OCI-LY1 (cell line): ENCODE measurements at regions not wholly inside any gene's neighbourhood (a gene's known extent, or its start where the extent isn't known, plus 50 kb on each side); places are given as distances from the start of the nearest gene placed in this dataset.

ENCODE experiments used
- H2AFZ ChIP-seq: fragments of 200-600 bp; sonication (generic), shearing (Covaris generic); 2 replicates; pipeline ENCODE4 v1.6.0; 2014; ENCODE audit warnings: antibody characterized with exemption, mild to moderate bottlenecking, low read length
- H3F3A ChIP-seq: fragments of 200-600 bp; sonication (generic), shearing (Covaris generic); 2 replicates; pipeline ENCODE4 v1.6.0; 2014; ENCODE audit warnings: mild to moderate bottlenecking, antibody characterized with exemption, low read length, moderate library complexity; ENCODE audit not compliant: insufficient read depth
- H3K27ac ChIP-seq: fragments of 200-600 bp; sonication (generic); 2 replicates; pipeline ENCODE4 v1.5.1; 2014; ENCODE audit warnings: low read length, mixed run types, mild to moderate bottlenecking, low read depth; ENCODE audit not compliant: poor library complexity, severe bottlenecking
- H3K27me3 ChIP-seq: fragments of 200-600 bp; sonication (generic); 2 replicates; pipeline ENCODE4 v1.6.0; 2014; ENCODE audit warnings: antibody characterized with exemption, mild to moderate bottlenecking, low read length, moderate library complexity; ENCODE audit not compliant: insufficient read depth
- H3K36me3 ChIP-seq: fragments of 200-600 bp; sonication (generic); 2 replicates; pipeline ENCODE4 v1.6.1; 2014; ENCODE audit warnings: mild to moderate bottlenecking, antibody characterized with exemption, low read length, moderate library complexity, mixed read lengths; ENCODE audit not compliant: insufficient read depth
- H3K4me1 ChIP-seq: fragments of 200-600 bp; sonication (generic); 2 replicates; pipeline ENCODE4 v1.5.1; 2014; ENCODE audit warnings: mild to moderate bottlenecking, low read length, moderate library complexity; ENCODE audit not compliant: insufficient read depth, severe bottlenecking
- H3K4me2 ChIP-seq: fragments of 200-600 bp; sonication (generic), shearing (Covaris generic); 2 replicates; pipeline ENCODE4 v1.6.1; 2014; ENCODE audit warnings: low read length
- H3K4me3 ChIP-seq: fragments of 200-600 bp; sonication (generic); 2 replicates; pipeline ENCODE4 v1.5.1; 2014; ENCODE audit warnings: low read length, low read depth, mild to moderate bottlenecking, mixed read lengths; ENCODE audit not compliant: poor library complexity, severe bottlenecking
- H3K79me2 ChIP-seq: fragments of 200-600 bp; shearing (Covaris generic); 2 replicates; pipeline ENCODE4 v1.6.1; 2016; ENCODE audit warnings: mixed run types, low read length, mixed read lengths; ENCODE audit not compliant: insufficient read depth
- H3K9ac ChIP-seq: fragments of 200-600 bp; sonication (generic), shearing (Covaris generic); 2 replicates; pipeline ENCODE4 v1.6.1; 2014; ENCODE audit warnings: mild to moderate bottlenecking, low read length, mixed read lengths
- H3K9me2 ChIP-seq: fragments of 200-600 bp; sonication (generic), shearing (Covaris generic); 2 replicates; pipeline ENCODE4 v1.6.1; 2014; ENCODE audit warnings: low read depth, mild to moderate bottlenecking, low read length, mixed read lengths
- H3K9me3 ChIP-seq: fragments of 200-600 bp; shearing (Covaris generic); 2 replicates; pipeline ENCODE4 v1.6.1; 2014; ENCODE audit warnings: low read length, mixed read lengths
- H4K20me1 ChIP-seq: fragments of 200-600 bp; sonication (generic), shearing (Covaris generic); 2 replicates; pipeline ENCODE4 v1.6.0; 2016; ENCODE audit warnings: mild to moderate bottlenecking, low read length; ENCODE audit not compliant: insufficient read depth
- CTCF ChIP-seq: fragments of 200-600 bp; sonication (generic), shearing (Covaris generic); IDR thresholded peaks from 2 replicates; pipeline ENCODE4 v1.5.1; 2017; ENCODE audit warnings: mild to moderate bottlenecking, antibody characterized with exemption, low read length, moderate library complexity, mixed read lengths
- EZH2 ChIP-seq: fragments of 200-600 bp; sonication (generic), shearing (Covaris generic); IDR thresholded peaks from 2 replicates; pipeline ENCODE4 v1.8.0; 2017; ENCODE audit warnings: borderline replicate concordance, mixed run types, mild to moderate bottlenecking, antibody characterized with exemption, low read length, moderate library complexity, mixed read lengths

- Histone ChIP-seq H4K20me1 (no peaks in the 10 kb centered on the region), H3K9ac (no peak overlapping the region), H3F3A (no peaks in the 10 kb centered on the region), H3K4me2 (no peak overlapping the region), H3K4me3 (no peak overlapping the region), H3K9me2 (no peaks in the 10 kb centered on the region), H3K9me3 (no peaks in the 10 kb centered on the region), H3K27ac (no peak overlapping the region), H2AFZ (no peak overlapping the region), H3K36me3 (no peaks in the 10 kb centered on the region), H3K27me3 (no peaks in the 10 kb centered on the region), H3K4me1 (peaks cover 16% of the 10 kb centered on the region), H3K79me2 (no peaks in the 10 kb centered on the region)
- TF ChIP-seq CTCF = no peak
- no peak for TF ChIP-seq EZH2
These were observed 104.9 kb downstream of the VPREB1 start for GRCh38 chr22:22349455-22349836.

- H3K79me2 ChIP-seq = no peaks in the 10 kb centered on the region
- no peaks in the 10 kb centered on the region for H3K9me3 ChIP-seq
- no peaks in the 10 kb centered on the region for H4K20me1 ChIP-seq
- no peak overlapping the region for H2AFZ ChIP-seq
- H3F3A ChIP-seq = no peaks in the 10 kb centered on the region
- no peak overlapping the region for H3K4me3 ChIP-seq
- no peak for TF ChIP-seq EZH2
- TF ChIP-seq CTCF = no peak
- H3K36me3 ChIP-seq = no peaks in the 10 kb centered on the region
- no peaks in the 10 kb centered on the region for H3K27me3 ChIP-seq
- H3K9me2 ChIP-seq = no peaks in the 10 kb centered on the region
- no peak overlapping the region for H3K9ac ChIP-seq
- no peak overlapping the region for H3K4me2 ChIP-seq
- no peak overlapping the region for H3K27ac ChIP-seq
- H3K4me1 ChIP-seq = peaks cover 16% of the 10 kb centered on the region
These were observed 106.8 kb downstream of the VPREB1 start for GRCh38 chr22:22351366-22351765.

GRCh38 chr22:22352371-22352999, 107.9 kb downstream of the VPREB1 start:
- Histone ChIP-seq H4K20me1 (no peaks in the 10 kb centered on the region), H3K9ac (no peak overlapping the region), H2AFZ (no peak overlapping the region), H3K4me3 (no peak overlapping the region), H3K79me2 (no peaks in the 10 kb centered on the region), H3K4me2 (no peak overlapping the region), H3F3A (no peaks in the 10 kb centered on the region), H3K9me3 (no peaks in the 10 kb centered on the region), H3K27me3 (no peaks in the 10 kb centered on the region), H3K9me2 (no peaks in the 10 kb centered on the region), H3K36me3 (no peaks in the 10 kb centered on the region), H3K27ac (no peak overlapping the region), H3K4me1 (peaks cover 24% of the 10 kb centered on the region)
- TF ChIP-seq CTCF = no peak
- TF ChIP-seq EZH2 = no peak
